ENCODE measurements at regions not wholly inside any gene's neighbourhood (a gene's known extent, or its start where the extent isn't known, plus 50 kb on each side); places are given as distances from the start of the nearest gene placed in this dataset.

- DNase-seq, result no peak
- WGBS, 2 donors, result 97 to 100% methylated on average over 1 of the region's 1 CpG
- H3K9me3 ChIP-seq, result no peaks in the 10 kb centered on the region
- no peaks in the 10 kb centered on the region for H3K4me1 ChIP-seq
- no peak for TF ChIP-seq CTCF (IDR thresholded peaks at IDR 0.05)
- no peak for TF ChIP-seq POLR2A (IDR thresholded peaks at IDR 0.05)
- H3K27ac ChIP-seq, result no peak overlapping the region
- intact Hi-C loops (cut with DNase I; ENCODE audit: low total_unique reads), result no loop called here
- H3K36me3 ChIP-seq (ENCODE audit: low read depth, missing control alignments), result no peaks in the 10 kb centered on the region
- no peaks in the 10 kb centered on the region for H3K27me3 ChIP-seq
- H3K4me3 ChIP-seq, result no peak overlapping the region
These were observed 147.4 kb downstream of the ACTBL2 start for GRCh38 chr5:57335092-57335660.

- H3K9me3 ChIP-seq, result no peaks in the 10 kb centered on the region
- no peak overlapping the region for H3K27ac ChIP-seq
- no peaks in the 10 kb centered on the region for H3K27me3 ChIP-seq
- no peak overlapping the region for H3K4me3 ChIP-seq
- no peak for TF ChIP-seq CTCF (IDR thresholded peaks at IDR 0.05)
- no peak for TF ChIP-seq POLR2A (IDR thresholded peaks at IDR 0.05)
- H3K4me1 ChIP-seq, result no peaks in the 10 kb centered on the region
- no peaks in the 10 kb centered on the region for H3K36me3 ChIP-seq (ENCODE audit: low read depth, missing control alignments)
- DNase-seq, result no peak
- 93% methylated on average over 1 of the region's 1 CpG for WGBS, 2 donors
- intact Hi-C loops (cut with DNase I; ENCODE audit: low total_unique reads), result no loop called here
These were observed 148.1 kb downstream of the ACTBL2 start for GRCh38 chr5:57334475-57334874.

GRCh38 chr5:57332361-57332760, 150.2 kb downstream of the ACTBL2 start:
- H3K27me3 ChIP-seq, result no peaks in the 10 kb centered on the region
- H3K9me3 ChIP-seq, result no peaks in the 10 kb centered on the region
- H3K4me1 ChIP-seq, result no peaks in the 10 kb centered on the region
- H3K4me3 ChIP-seq, result no peak overlapping the region
- intact Hi-C loops (cut with DNase I; ENCODE audit: low total_unique reads), result no loop called here
- DNase-seq, result no peak
- 41 to 43% methylated on average over 4 of the region's 4 CpGs for WGBS, 2 donors
- TF ChIP-seq CTCF (IDR thresholded peaks at IDR 0.05) (no peak), POLR2A (IDR thresholded peaks at IDR 0.05) (no peak)
- no peaks in the 10 kb centered on the region for H3K36me3 ChIP-seq (ENCODE audit: low read depth, missing control alignments)
- H3K27ac ChIP-seq, result no peak overlapping the region

- 64 to 69% methylated on average over 3 of the region's 3 CpGs for WGBS, 2 donors
- TF ChIP-seq POLR2A (IDR thresholded peaks at IDR 0.05) (no peak), CTCF (IDR thresholded peaks at IDR 0.05) (no peak)
These were observed 153.9 kb downstream of the GPBP1 start for GRCh38 chr5:57327561-57328367.

More at GRCh38 chr5:57327561-57328367, 153.9 kb downstream of the GPBP1 start:
- H3K27me3 ChIP-seq, result no peaks in the 10 kb centered on the region
- H3K36me3 ChIP-seq (ENCODE audit: low read depth, missing control alignments), result no peaks in the 10 kb centered on the region
- H3K4me3 ChIP-seq, result no peak overlapping the region
- H3K4me1 ChIP-seq, result no peaks in the 10 kb centered on the region
- H3K27ac ChIP-seq, result no peak overlapping the region
- H3K9me3 ChIP-seq, result no peaks in the 10 kb centered on the region
- intact Hi-C loops (cut with DNase I; ENCODE audit: low total_unique reads), result no loop called here
- DNase-seq, result no peak
